ENCODE measurements at regions not wholly inside any gene's neighbourhood (a gene's known extent, or its start where the extent isn't known, plus 50 kb on each side); places are given as distances from the start of the nearest gene placed in this dataset.

GRCh38 chr1:58255192-58255591 is 291.3 kb downstream of the OMA1 start:
- no peak overlapping the region for H3K4me3 ChIP-seq (replicated peaks; ENCODE audit: low read depth, low read length)
- DNase-seq (ENCODE audit: extremely low read depth, low read depth): no peak
- TF ChIP-seq CTCF (IDR thresholded peaks at IDR 0.05; ENCODE audit: low read depth, low read length, missing control alignments): no peak

- no peak for DNase-seq (ENCODE audit: extremely low read depth, low read depth)
- TF ChIP-seq CTCF (IDR thresholded peaks at IDR 0.05; ENCODE audit: low read depth, low read length, missing control alignments): peak; percentile 57
- no peak overlapping the region for H3K4me3 ChIP-seq (replicated peaks; ENCODE audit: low read depth, low read length)
Observed at GRCh38 chr1:58251430-58252073, 295.0 kb downstream of the OMA1 start.

- no peak for DNase-seq (ENCODE audit: extremely low read depth, low read depth)
- no peak for TF ChIP-seq CTCF (IDR thresholded peaks at IDR 0.05; ENCODE audit: low read depth, low read length, missing control alignments)
- peak overlapping the region; percentile 42 for H3K4me3 ChIP-seq (replicated peaks; ENCODE audit: low read depth, low read length)
Observed at GRCh38 chr1:58250587-58250948, 296.0 kb downstream of the OMA1 start.

- no peak for TF ChIP-seq CTCF (IDR thresholded peaks at IDR 0.05; ENCODE audit: low read depth, low read length, missing control alignments)
- peak overlapping the region; percentile 42 for H3K4me3 ChIP-seq (replicated peaks; ENCODE audit: low read depth, low read length)
- no peak for DNase-seq (ENCODE audit: extremely low read depth, low read depth)
Observed at GRCh38 chr1:58249737-58250586, 296.6 kb downstream of the OMA1 start.

GRCh38 chr1:58249388-58249736 is 297.2 kb downstream of the OMA1 start:
- peak overlapping the region; percentile 42 for H3K4me3 ChIP-seq (replicated peaks; ENCODE audit: low read depth, low read length)
- DNase-seq (ENCODE audit: extremely low read depth, low read depth): no peak
- no peak for TF ChIP-seq CTCF (IDR thresholded peaks at IDR 0.05; ENCODE audit: low read depth, low read length, missing control alignments)

- no peak for TF ChIP-seq CTCF (IDR thresholded peaks at IDR 0.05; ENCODE audit: low read depth, low read length, missing control alignments)
Observed at GRCh38 chr1:58248791-58249190, 297.7 kb downstream of the OMA1 start.

More at GRCh38 chr1:58248791-58249190, 297.7 kb downstream of the OMA1 start:
- DNase-seq (ENCODE audit: extremely low read depth, low read depth): no peak
- H3K4me3 ChIP-seq (replicated peaks; ENCODE audit: low read depth, low read length): peak overlapping the region; percentile 42; the same call in 1 of the 2 replicates

Data from HFF-Myc (cell line).